ENCODE measurements at regions not wholly inside any gene's neighbourhood (a gene's known extent, or its start where the extent isn't known, plus 50 kb on each side); places are given as distances from the start of the nearest gene placed in this dataset.

DNA sequence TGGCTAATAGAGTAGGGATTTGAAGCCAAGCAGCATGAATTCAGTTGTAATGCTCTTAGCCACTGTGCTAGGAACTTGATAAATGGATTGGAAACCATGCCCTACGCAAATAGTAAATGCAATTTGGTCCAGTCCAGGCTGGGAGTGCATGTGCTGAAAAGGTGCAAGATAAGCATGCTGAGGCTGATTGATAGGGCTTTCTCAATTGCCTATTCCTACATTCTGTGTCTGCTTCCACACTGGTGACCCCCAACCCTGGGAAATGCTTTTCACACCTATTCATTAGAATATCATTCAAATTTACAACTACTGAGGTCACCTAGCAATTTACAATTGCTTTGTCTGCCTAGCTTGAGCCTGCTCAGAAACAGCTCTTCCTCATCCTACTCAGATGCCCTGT lies 84.7 kb upstream of the SLC25A36 start:
- no peaks in the 10 kb centered on the region for H3K27me3 ChIP-seq (ENCODE audit: insufficient read depth, low read depth)
- H3K27ac ChIP-seq, result no peak overlapping the region
- H3K4me2 ChIP-seq, result no peak overlapping the region
- H3K36me3 ChIP-seq (ENCODE audit: insufficient read depth), result no peaks in the 10 kb centered on the region
- no peaks in the 10 kb centered on the region for H4K20me1 ChIP-seq (ENCODE audit: insufficient read depth)
- H3K4me1 ChIP-seq (ENCODE audit: low read depth, poor library complexity, severe bottlenecking), result peaks cover 25% of the 10 kb centered on the region
- H2AFZ ChIP-seq (ENCODE audit: low read depth), result no peak overlapping the region
- H3K79me2 ChIP-seq (ENCODE audit: insufficient read depth, low read depth), result no peaks in the 10 kb centered on the region
- TF ChIP-seq, protein P1, sequence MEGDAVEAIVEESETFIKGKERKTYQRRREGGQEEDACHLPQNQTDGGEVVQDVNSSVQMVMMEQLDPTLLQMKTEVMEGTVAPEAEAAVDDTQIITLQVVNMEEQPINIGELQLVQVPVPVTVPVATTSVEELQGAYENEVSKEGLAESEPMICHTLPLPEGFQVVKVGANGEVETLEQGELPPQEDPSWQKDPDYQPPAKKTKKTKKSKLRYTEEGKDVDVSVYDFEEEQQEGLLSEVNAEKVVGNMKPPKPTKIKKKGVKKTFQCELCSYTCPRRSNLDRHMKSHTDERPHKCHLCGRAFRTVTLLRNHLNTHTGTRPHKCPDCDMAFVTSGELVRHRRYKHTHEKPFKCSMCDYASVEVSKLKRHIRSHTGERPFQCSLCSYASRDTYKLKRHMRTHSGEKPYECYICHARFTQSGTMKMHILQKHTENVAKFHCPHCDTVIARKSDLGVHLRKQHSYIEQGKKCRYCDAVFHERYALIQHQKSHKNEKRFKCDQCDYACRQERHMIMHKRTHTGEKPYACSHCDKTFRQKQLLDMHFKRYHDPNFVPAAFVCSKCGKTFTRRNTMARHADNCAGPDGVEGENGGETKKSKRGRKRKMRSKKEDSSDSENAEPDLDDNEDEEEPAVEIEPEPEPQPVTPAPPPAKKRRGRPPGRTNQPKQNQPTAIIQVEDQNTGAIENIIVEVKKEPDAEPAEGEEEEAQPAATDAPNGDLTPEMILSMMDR (conservative IDR thresholded peaks at IDR 0.05; ENCODE audit: low read depth, low read length), result no peak
- H3K4me3 ChIP-seq (IDR thresholded peaks at IDR 0.05; ENCODE audit: insufficient read depth, low read depth, low read length), result no peak overlapping the region
- no peak overlapping the region for H3K9ac ChIP-seq

DNA sequence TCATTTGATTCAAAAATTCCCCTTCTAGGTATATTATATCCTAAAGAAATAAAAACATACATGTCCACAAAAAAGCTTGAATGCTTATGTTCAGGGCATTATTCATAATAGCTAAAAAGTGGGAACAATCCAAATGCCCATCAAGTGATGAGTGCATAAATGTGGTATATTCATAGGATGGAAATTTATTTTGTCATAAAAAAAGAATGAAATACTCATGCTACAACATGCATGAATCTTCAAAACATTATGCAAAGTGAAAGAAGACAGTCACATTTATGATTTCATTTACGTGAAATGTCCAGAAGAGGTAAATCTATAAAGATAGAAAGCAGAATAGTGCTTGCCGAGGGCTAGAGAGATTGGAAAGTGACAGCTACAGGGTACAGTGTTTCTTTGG lies 83.6 kb upstream of the SLC25A36 start:
- no peak overlapping the region for H2AFZ ChIP-seq (ENCODE audit: low read depth)
- H3K79me2 ChIP-seq (ENCODE audit: insufficient read depth, low read depth), result no peaks in the 10 kb centered on the region
- H3K4me3 ChIP-seq (IDR thresholded peaks at IDR 0.05; ENCODE audit: insufficient read depth, low read depth, low read length), result no peak overlapping the region
- no peak overlapping the region for H3K27ac ChIP-seq
- H4K20me1 ChIP-seq (ENCODE audit: insufficient read depth), result no peaks in the 10 kb centered on the region
- H3K9ac ChIP-seq, result no peak overlapping the region
- H3K4me2 ChIP-seq, result no peak overlapping the region
- no peaks in the 10 kb centered on the region for H3K27me3 ChIP-seq (ENCODE audit: insufficient read depth, low read depth)
- H3K36me3 ChIP-seq (ENCODE audit: insufficient read depth), result no peaks in the 10 kb centered on the region
- TF ChIP-seq, protein P1 (conservative IDR thresholded peaks at IDR 0.05; ENCODE audit: low read depth, low read length), result no peak
- peaks cover 25% of the 10 kb centered on the region for H3K4me1 ChIP-seq (ENCODE audit: low read depth, poor library complexity, severe bottlenecking)

DNA sequence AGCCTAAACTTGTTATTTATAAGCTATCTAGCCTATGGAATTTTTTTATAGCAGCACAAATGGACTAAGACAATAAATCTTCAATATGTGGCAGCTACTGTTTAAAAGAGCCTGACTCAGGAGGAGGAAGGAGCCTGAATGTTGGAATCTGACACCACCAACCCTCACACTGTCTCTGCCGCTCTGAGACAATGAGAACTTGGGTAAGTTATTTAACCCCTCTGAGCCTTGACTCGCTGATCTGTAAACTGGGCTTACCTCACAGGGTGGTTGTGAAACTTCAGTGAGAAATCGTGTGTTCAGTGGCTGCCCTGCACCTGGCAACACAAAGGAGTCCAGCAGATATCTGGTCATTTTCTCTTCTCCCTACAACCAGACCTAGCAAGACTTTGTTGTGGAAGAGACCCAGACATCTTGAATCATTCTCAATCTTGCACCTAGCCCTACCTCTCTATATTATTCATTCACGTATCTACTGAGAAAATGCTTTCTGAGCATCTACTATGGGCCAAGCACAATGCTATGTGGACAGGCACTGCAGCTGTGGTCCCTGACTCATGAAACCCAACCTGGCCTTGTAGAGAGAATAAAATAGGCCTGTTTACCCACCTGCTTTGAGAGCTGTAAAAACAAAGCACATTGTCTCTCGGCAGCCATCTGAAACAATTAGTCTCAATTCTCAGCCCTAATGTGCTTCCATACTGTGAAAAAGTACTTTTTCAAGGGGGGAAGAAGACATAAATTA lies 81.9 kb upstream of the SLC25A36 start:
- Histone ChIP-seq H3K36me3 (ENCODE audit: insufficient read depth) (no peaks in the 10 kb centered on the region), H4K20me1 (ENCODE audit: insufficient read depth) (no peaks in the 10 kb centered on the region), H3K9ac (peak overlapping the region; percentile 25; the same call in 1 of the 2 replicates), H3K4me2 (peak overlapping the region; percentile 43), H3K4me3 (IDR thresholded peaks at IDR 0.05; ENCODE audit: insufficient read depth, low read depth, low read length) (no peak overlapping the region), H3K27me3 (ENCODE audit: insufficient read depth, low read depth) (no peaks in the 10 kb centered on the region), H3K79me2 (ENCODE audit: insufficient read depth, low read depth) (no peaks in the 10 kb centered on the region), H3K4me1 (ENCODE audit: low read depth, poor library complexity, severe bottlenecking) (peaks cover 34% of the 10 kb centered on the region), H3K27ac (peak overlapping the region; percentile 74), H2AFZ (ENCODE audit: low read depth) (peak overlapping the region; percentile 23; the same call in 1 of the 2 replicates)
- TF ChIP-seq, protein P1 (conservative IDR thresholded peaks at IDR 0.05; ENCODE audit: low read depth, low read length), result no peak

DNA sequence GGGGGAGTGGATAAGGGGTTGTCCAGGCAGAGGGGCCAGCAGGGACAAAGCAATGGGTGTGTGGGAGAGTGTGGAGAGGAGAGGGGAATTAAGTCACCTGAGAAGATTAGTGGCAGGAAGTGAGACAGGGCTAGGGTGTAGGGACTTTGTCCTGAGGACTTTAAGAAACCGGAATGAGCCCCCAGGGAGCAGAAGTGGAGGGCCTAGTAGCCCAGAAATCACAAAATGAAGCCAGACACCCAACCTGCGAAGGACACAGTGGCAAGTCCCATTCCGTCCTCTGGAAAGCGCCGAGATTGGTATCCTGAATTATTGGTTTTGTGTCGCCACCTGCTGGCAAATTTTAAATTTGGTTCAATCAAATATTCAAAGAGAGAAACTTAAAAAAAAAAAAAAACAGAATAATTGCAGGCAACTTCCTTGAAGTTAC lies 78.0 kb upstream of the SLC25A36 start:
- Histone ChIP-seq H3K36me3 (ENCODE audit: insufficient read depth) (no peaks in the 10 kb centered on the region), H3K79me2 (ENCODE audit: insufficient read depth, low read depth) (no peaks in the 10 kb centered on the region), H3K4me1 (ENCODE audit: low read depth, poor library complexity, severe bottlenecking) (peaks cover 34% of the 10 kb centered on the region), H3K4me2 (peak overlapping the region; percentile 23; the same call in 1 of the 2 replicates), H3K27me3 (ENCODE audit: insufficient read depth, low read depth) (no peaks in the 10 kb centered on the region), H3K9ac (no peak overlapping the region), H4K20me1 (ENCODE audit: insufficient read depth) (no peaks in the 10 kb centered on the region), H3K4me3 (IDR thresholded peaks at IDR 0.05; ENCODE audit: insufficient read depth, low read depth, low read length) (no peak overlapping the region), H2AFZ (ENCODE audit: low read depth) (peak overlapping the region; percentile 71), H3K27ac (no peak overlapping the region)
- TF ChIP-seq, protein P1 (conservative IDR thresholded peaks at IDR 0.05; ENCODE audit: low read depth, low read length), result peak; percentile 89

Data from KMS-11 (cell line).